B cell (primary cell): ENCODE measurements at regions not wholly inside any gene's neighbourhood (a gene's known extent, or its start where the extent isn't known, plus 50 kb on each side); places are given as distances from the start of the nearest gene placed in this dataset.

Experiments
- ATAC-seq: fragments of 200-7000 bp; cut with Tn5 transposase; one replicate; pipeline ENCODE4 v1.10.0; 2021; ENCODE audit warnings: low read depth, mild to moderate bottlenecking, moderate number of reproducible peaks, moderate library complexity
- CTCF ChIA-PET: fragments of 350-600 bp; sonication (Branson Sonifier 250); formaldehyde crosslinking; loops from one replicate; lab custom pipeline; 2021; ENCODE audit warnings: antibody characterized with exemption, inconsistent platforms; lab: Charles Lee
- POLR2A ChIA-PET: fragments of 350-600 bp; sonication (Branson Sonifier 250); formaldehyde crosslinking; loops from one replicate; lab custom pipeline; 2021; ENCODE audit warnings: antibody characterized with exemption; lab: Charles Lee
- DNase-seq: peaks from one replicate; pipeline ENCODE4 v3.0.0; 2013
- H2AFZ ChIP-seq: 2 replicates; pipeline ENCODE4 v1.6.1; 2012; ENCODE audit warnings: mild to moderate bottlenecking, low read depth, low read length; ENCODE audit not compliant: insufficient read depth, poor library complexity, severe bottlenecking
- H3K27ac ChIP-seq, 2 donors: 1 replicate in 1 of 2; 2 replicates in 1 of 2; pipeline ENCODE4 v1.5.1; 2012 to 2013; ENCODE audit warnings: low read length in 2 of 2, mild to moderate bottlenecking in 2 of 2, moderate library complexity in 1 of 2
- H3K27me3 ChIP-seq, 4 experiments: fragments of 200-600 bp in 1 of 4; sonication (generic) in 1 of 4; replicated peaks in 1 of 4; 1 replicate in 2 of 4; 2 replicates in 2 of 4; pipeline versions ENCODE4 v1.6.1 to v1.7.0; 2013 to 2016; ENCODE audit warnings: low read length in 3 of 4, mild to moderate bottlenecking in 2 of 4, mixed read lengths in 1 of 4, moderate library complexity in 1 of 4; ENCODE audit not compliant: insufficient read depth in 4 of 4, control insufficient read depth in 3 of 4; ENCODE audit errors: control extremely low read depth in 1 of 4
- H3K36me3 ChIP-seq, 2 experiments: replicated peaks in 1 of 2; 1 replicate in 1 of 2; 2 replicates in 1 of 2; pipeline versions ENCODE4 v1.6.1 to v1.7.1; 2013; ENCODE audit warnings: low read length in 1 of 2; ENCODE audit not compliant: insufficient read depth in 2 of 2, control insufficient read depth in 1 of 2; ENCODE audit errors: control extremely low read depth in 1 of 2, extremely low read depth in 1 of 2
- H3K4me1 ChIP-seq, 2 donors: fragments of 200-600 bp in 1 of 2; sonication (generic) in 1 of 2; 1 replicate in 1 of 2; 2 replicates in 1 of 2; pipeline versions ENCODE4 v1.5.1 to v1.6.1; 2013 to 2017; ENCODE audit warnings: low read length in 2 of 2; ENCODE audit not compliant: control insufficient read depth in 2 of 2, insufficient read depth in 2 of 2
- H3K4me2 ChIP-seq: replicated peaks from 2 replicates; pipeline ENCODE3; 2012; ENCODE audit warnings: mild to moderate bottlenecking, low read depth, low read length; ENCODE audit not compliant: poor library complexity, severe bottlenecking
- H3K4me3 ChIP-seq, 5 experiments: fragments of 200-600 bp in 1 of 5; sonication (generic) in 1 of 5; 1 replicate in 3 of 5; 2 replicates in 2 of 5; pipeline versions ENCODE4 v1.5.1 to v1.7.0; 2011 to 2016; ENCODE audit warnings: low read length in 4 of 5, mild to moderate bottlenecking in 4 of 5, low read depth in 2 of 5, control low read depth in 1 of 5, moderate library complexity in 1 of 5; ENCODE audit not compliant: insufficient read depth in 1 of 5; ENCODE audit errors: control extremely low read depth in 1 of 5, extremely low read depth in 1 of 5
- H3K79me2 ChIP-seq: fragments of 200-600 bp; sonication (generic); one replicate; pipeline ENCODE4 v1.6.0; 2016; ENCODE audit warnings: low read length; ENCODE audit not compliant: control insufficient read depth, insufficient read depth
- H3K9ac ChIP-seq: fragments of 200-600 bp; sonication (generic); 2 replicates; pipeline ENCODE4 v1.6.1; 2017; ENCODE audit warnings: mild to moderate bottlenecking, low read length, moderate library complexity
- H3K9me3 ChIP-seq, 3 donors: one replicate each; pipeline versions ENCODE4 v1.6.1 to v1.7.1; 2013; ENCODE audit warnings: low read length in 2 of 3; ENCODE audit not compliant: control insufficient read depth in 2 of 3, insufficient read depth in 1 of 3; ENCODE audit errors: control extremely low read depth in 1 of 3
- H4K20me1 ChIP-seq: 2 replicates; pipeline ENCODE4 v1.6.0; 2012; ENCODE audit warnings: mild to moderate bottlenecking, low read length; ENCODE audit not compliant: insufficient read depth, control insufficient read depth, poor library complexity, severe bottlenecking
- H3K27ac Mint-ChIP-seq: one replicate; pipeline ENCODE4 v1.8.0; 2021; ENCODE audit warnings: mixed read lengths
- H3K27me3 Mint-ChIP-seq: one replicate; pipeline ENCODE4 v1.8.0; 2021; ENCODE audit warnings: mixed read lengths
- H3K4me1 Mint-ChIP-seq: one replicate; pipeline ENCODE4 v1.8.0; 2021; ENCODE audit warnings: mixed read lengths
- H3K4me3 Mint-ChIP-seq: one replicate; pipeline ENCODE4 v1.8.0; 2021; ENCODE audit warnings: mixed read lengths
- H3K9me3 Mint-ChIP-seq: one replicate; pipeline ENCODE4 v1.8.0; 2022; ENCODE audit warnings: mixed read lengths; ENCODE audit not compliant: insufficient read depth
- EZH2 ChIP-seq: IDR thresholded peaks from 2 replicates; pipeline ENCODE4 v1.6.1; 2012; ENCODE audit warnings: borderline replicate concordance, low read depth, mild to moderate bottlenecking, moderate library complexity, low read length; ENCODE audit not compliant: insufficient read depth, poor library complexity, severe bottlenecking
- WGBS: methylation state at CpG from one replicate; pipeline ENCODE4 v1.1.5; 2013; ENCODE audit warnings: missing lambda C conversion rate; ENCODE audit not compliant: insufficient coverage; 5-methylcytosine and 5-hydroxymethylcytosine counted together
- intact Hi-C: fragments of 100-400 bp; cut with micrococcal nuclease; formaldehyde crosslinking; loops from one replicate; pipeline ENCODE4 v1.10.0; 2022
- TF ChIP-seq, protein P1 (sequence below): fragments of 200-600 bp; IDR thresholded peaks from one replicate; pipeline ENCODE4 v1.8.0; 2022; ENCODE audit warnings: antibody characterized with exemption, mild to moderate bottlenecking

DNA sequence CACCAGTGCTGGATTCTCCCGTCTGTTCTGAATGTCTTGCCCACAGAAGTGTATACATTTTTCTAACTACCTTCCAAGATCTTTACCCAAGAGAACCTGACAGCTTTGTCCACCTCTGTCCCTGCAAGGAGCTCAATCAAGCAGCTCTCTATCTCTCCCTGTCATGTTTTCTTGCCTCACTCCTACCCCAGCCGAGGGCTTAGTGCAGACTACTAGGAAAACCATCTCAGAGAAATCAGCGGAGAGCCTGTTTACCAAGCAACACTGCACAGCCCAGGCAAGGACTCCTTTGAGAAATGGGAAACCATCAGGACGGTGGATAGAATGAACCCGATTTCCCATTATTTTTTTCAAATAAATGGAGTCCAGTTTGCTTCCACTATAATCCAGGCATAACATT lies 250.7 kb upstream of the JARID2 start:
- no peaks in the 10 kb centered on the region for H4K20me1 ChIP-seq
- no peak overlapping the region for H2AFZ ChIP-seq
- H3K36me3 ChIP-seq = no peaks in the 10 kb centered on the region
- no peak overlapping the region for H3K27ac ChIP-seq
- no peak overlapping the region for H3K4me3 ChIP-seq
- Mint-ChIP-seq H3K27ac (no peak overlapping the region), H3K27me3 (peaks cover 9% of the 10 kb centered on the region), H3K4me1 (no peaks in the 10 kb centered on the region), H3K9me3 (no peaks in the 10 kb centered on the region), H3K4me3 (no peak overlapping the region)
- H3K27me3 ChIP-seq = no peaks in the 10 kb centered on the region
- H3K9ac ChIP-seq = no peak overlapping the region
- intact Hi-C loops = no loop called here
- H3K9me3 ChIP-seq = no peaks in the 10 kb centered on the region
- DNase-seq (no peak), ATAC-seq (no peak)
- ChIA-PET CTCF (no interaction called here), POLR2A (no interaction called here)
- H3K4me1 ChIP-seq = no peaks in the 10 kb centered on the region
- H3K79me2 ChIP-seq = no peaks in the 10 kb centered on the region
- 88% methylated on average over 3 of the region's 5 CpGs for WGBS
- H3K4me2 ChIP-seq = no peak overlapping the region
- TF ChIP-seq, protein P1, sequence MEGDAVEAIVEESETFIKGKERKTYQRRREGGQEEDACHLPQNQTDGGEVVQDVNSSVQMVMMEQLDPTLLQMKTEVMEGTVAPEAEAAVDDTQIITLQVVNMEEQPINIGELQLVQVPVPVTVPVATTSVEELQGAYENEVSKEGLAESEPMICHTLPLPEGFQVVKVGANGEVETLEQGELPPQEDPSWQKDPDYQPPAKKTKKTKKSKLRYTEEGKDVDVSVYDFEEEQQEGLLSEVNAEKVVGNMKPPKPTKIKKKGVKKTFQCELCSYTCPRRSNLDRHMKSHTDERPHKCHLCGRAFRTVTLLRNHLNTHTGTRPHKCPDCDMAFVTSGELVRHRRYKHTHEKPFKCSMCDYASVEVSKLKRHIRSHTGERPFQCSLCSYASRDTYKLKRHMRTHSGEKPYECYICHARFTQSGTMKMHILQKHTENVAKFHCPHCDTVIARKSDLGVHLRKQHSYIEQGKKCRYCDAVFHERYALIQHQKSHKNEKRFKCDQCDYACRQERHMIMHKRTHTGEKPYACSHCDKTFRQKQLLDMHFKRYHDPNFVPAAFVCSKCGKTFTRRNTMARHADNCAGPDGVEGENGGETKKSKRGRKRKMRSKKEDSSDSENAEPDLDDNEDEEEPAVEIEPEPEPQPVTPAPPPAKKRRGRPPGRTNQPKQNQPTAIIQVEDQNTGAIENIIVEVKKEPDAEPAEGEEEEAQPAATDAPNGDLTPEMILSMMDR = no peak
- TF ChIP-seq EZH2 = no peak

DNA sequence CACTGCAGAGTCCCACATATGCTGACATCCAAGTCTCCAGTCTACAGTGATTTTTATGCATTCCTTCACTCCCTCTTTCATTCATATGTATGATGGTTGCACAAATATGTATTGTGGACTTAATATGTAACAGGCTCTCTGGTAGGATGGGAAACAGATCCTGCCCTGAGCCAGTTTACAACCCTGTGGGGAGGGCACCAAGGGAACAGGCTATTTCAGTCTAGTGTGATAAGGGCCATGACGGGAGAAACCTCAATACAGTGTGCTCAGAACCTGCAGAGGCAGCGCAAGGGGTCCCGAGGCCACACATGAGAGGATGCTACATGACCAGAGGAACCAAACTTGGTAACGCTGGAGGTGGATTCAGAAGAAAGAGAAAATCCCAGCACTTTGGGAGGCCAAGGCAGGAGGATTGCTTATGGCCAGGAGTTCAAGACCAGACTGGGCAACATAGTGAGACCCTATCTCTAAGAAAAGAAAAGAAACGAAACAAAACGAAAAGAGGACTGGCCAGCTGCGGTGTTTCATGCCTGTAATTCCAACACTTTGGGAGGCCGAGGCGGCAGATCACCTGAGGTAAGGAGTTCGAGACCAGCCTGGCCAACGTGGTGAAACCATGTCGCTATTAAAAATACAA lies 249.8 kb upstream of the JARID2 start:
- CTCF ChIA-PET = no interaction called here
- intact Hi-C loops = no loop called here

More for the DNA sequence above, 249.8 kb upstream of the JARID2 start:
- H3K27ac ChIP-seq = no peak overlapping the region
- H3K79me2 ChIP-seq = no peaks in the 10 kb centered on the region
- TF ChIP-seq, protein P1 = no peak
- no peak for TF ChIP-seq EZH2
- WGBS = 95% methylated on average over 12 of the region's 12 CpGs
- no peaks in the 10 kb centered on the region for H3K9me3 Mint-ChIP-seq
- H3K4me1 ChIP-seq = no peaks in the 10 kb centered on the region
- H3K27me3 Mint-ChIP-seq = peaks cover 9% of the 10 kb centered on the region
- no peak for ATAC-seq
- H3K9me3 ChIP-seq = no peaks in the 10 kb centered on the region
- no peaks in the 10 kb centered on the region for H4K20me1 ChIP-seq
- no peak overlapping the region for H3K4me3 Mint-ChIP-seq
- no peak overlapping the region for H3K9ac ChIP-seq
- H2AFZ ChIP-seq = no peak overlapping the region
- no peak overlapping the region for H3K27ac Mint-ChIP-seq
- H3K4me3 ChIP-seq = no peak overlapping the region
- H3K27me3 ChIP-seq = no peaks in the 10 kb centered on the region
- no peaks in the 10 kb centered on the region for H3K36me3 ChIP-seq
- DNase-seq = no peak
- no peak overlapping the region for H3K4me2 ChIP-seq
- no peaks in the 10 kb centered on the region for H3K4me1 Mint-ChIP-seq
- POLR2A ChIA-PET = no interaction called here
